Hippocampal formation (tissue), 2 donors: ENCODE measurements at regions not wholly inside any gene's neighbourhood (a gene's known extent, or its start where the extent isn't known, plus 50 kb on each side); places are given as distances from the start of the nearest gene placed in this dataset.

Experiments used
- DNase-seq, 2 donors: peaks; one replicate each; lab custom pipeline; 2025; lab: John Stamatoyannopoulos, UW

DNA sequence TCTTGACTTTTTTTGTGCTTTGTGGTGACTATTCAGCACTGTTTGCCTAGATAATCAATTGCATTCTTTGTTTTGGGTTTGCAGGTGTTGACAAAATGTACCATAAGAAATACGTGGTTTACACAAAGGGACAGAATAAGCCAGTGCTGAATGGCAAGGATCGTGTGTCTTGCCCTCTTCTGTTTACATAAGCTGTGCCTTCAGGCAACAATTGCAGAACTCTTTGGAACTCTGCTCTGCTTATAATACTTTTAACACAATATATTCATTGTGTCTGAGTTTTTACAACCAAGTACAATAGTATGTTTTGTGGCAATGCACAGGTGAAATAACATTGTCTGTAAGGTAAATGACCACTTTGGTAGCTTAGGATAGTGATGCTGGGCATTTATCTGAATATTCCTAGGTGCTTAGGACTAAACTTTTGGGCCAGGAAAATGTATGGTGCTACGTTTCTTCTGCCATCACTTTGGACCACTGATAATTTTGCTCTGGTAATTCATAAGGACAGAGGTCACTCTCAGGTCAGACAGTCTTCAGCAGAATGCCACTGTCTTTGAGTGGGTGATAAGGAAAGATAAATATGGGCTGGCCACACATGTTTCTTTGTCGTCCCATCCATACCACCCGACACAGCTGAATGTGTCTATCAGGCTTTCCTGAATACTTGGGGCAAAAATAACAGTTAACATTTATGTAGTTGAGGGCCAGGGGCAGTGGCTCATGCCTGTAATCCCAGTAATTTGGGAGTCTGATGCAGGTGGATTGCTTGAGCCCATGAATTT lies 344.6 kb upstream of the IMPG1 start:
- DNase-seq: no peak

DNA sequence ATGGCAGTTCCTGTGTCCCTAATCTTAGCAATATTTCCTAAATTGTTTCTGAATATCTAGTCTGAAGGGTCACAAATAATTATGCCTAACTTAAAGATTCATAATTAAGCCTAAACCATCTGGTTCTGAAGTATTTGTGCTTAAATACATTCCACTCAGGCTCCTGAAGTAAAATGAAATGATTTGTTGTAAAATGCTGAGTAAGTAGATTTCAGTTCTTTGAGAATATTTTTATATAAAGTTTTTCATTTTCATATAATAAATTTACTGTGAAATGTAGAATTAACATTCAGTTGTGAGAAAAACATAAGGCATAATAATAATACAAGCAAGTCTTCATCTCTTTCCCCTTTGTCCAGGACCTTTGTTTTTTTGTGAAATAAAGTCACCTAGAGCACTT lies 330.6 kb upstream of the IMPG1 start:
- no peak for DNase-seq

DNA sequence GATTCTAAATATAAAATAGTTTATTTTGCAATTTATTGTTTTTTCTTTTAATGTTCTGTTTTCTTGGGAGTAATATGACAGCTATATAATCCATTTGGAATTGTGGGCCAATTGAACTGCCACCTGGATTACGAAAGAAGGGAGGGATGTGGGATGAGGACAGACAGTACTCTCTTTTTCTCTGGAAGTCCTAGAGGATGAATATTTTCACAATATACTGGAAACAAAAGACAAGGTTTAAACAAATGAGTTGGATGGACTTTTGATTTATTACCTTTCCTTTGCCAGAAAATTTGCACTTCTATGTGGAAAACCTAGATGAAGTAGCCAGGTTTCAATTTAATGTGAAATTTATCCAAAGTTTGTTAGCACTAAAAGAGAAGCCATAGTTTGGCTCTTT lies 325.5 kb upstream of the IMPG1 start:
- no peak for DNase-seq

DNA sequence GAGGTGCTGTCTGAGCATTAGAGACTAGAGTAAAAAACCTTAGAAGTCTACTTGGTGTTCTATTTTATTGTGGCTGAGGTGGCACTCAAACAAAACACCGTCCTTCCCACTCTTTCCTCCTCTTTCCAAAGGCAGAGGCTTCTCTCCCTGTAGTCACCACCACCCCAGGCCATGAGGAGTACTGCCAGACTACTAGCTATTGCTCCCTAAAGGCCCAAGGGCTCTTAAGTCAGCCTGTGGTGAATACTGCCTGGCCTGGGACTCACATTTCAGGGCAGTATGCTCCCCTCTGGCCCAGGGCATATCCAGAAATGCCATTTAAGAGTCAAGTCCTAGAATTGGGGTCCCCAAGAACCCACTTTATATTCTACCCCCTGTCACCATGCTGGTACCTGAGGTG lies 309.7 kb upstream of the IMPG1 start:
- no peak for DNase-seq

DNA sequence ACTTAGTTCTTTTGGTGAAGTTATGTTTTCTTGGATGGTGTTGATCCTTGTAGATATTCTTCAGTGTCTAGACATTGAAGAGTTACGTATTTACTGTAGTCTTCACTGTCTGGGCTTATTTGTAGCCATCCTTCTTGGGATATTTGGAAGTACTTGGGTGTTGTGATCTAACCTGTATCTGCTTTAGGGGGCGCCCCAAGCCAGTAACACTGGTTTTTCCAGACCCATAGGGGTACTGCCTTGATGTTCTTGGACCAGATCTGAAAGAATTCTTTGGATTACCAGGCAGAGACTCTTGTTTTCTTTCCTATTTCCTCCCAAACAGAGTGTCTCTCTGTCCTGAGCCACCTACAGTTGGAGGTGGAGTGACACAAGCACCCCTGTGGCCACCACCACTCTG lies 309.1 kb upstream of the IMPG1 start:
- no peak for DNase-seq

DNA sequence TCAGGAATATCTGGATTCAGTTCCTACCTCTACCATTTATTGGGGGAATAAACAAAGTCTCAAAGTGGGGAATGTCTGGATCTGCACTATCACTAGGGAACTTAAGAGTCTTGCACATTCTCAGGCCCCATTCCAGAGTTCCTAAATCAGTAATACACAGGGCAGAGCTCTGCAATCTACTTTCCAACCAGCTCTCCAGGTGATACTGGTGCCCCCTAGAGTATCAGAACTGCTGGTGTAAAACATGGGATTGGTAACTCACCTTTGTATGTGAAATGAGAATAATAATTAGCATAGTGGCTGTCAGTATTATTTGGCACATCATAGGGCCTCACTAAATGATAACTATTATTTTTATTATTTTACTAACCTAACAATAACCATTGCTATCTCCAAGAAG lies 278.8 kb upstream of the IMPG1 start:
- no peak for DNase-seq

GRCh38 chr6:76347539-76347938 lies 275.1 kb upstream of the IMPG1 start:
- no peak for DNase-seq

- no peak for DNase-seq
Measured at GRCh38 chr6:76342611-76343160, 270.2 kb upstream of the IMPG1 start.

GRCh38 chr6:76330031-76330430 lies 257.6 kb upstream of the IMPG1 start:
- DNase-seq: no peak

GRCh38 chr6:76326871-76327270 lies 254.4 kb upstream of the IMPG1 start:
- DNase-seq: no peak
